Transverse colon (tissue), 3 donors: ENCODE measurements at regions not wholly inside any gene's neighbourhood (a gene's known extent, or its start where the extent isn't known, plus 50 kb on each side); places are given as distances from the start of the nearest gene placed in this dataset.

ENCODE experiments used
- EP300 ChIP-seq: sonication (generic); formaldehyde crosslinking; IDR thresholded peaks from one replicate; pipeline ENCODE4 v1.6.1; 2017; ENCODE audit warnings: antibody characterized with exemption, low read depth
- POLR2A ChIP-seq: fragments of 450-650 bp; IDR thresholded peaks from one replicate; pipeline ENCODE4 v1.6.1; 2016; ENCODE audit warnings: antibody characterized with exemption, mild to moderate bottlenecking, moderate library complexity
- TF ChIP-seq, protein P1 (sequence below), 5 experiments: fragments of 200-600 bp in 3 of 5; fragments of 450-650 bp in 2 of 5; sonication (generic) in 3 of 5; IDR thresholded peaks; 1 replicate in 2 of 5; 2 replicates in 3 of 5; pipeline ENCODE4 v1.5.1; 2016 to 2017; ENCODE audit warnings: antibody characterized with exemption in 5 of 5, inconsistent platforms in 3 of 5, mild to moderate bottlenecking in 2 of 5, moderate library complexity in 1 of 5

GRCh38 chr1:221605569-221605968 lies 136.3 kb downstream of the DUSP10 start:
- TF ChIP-seq, protein P1, sequence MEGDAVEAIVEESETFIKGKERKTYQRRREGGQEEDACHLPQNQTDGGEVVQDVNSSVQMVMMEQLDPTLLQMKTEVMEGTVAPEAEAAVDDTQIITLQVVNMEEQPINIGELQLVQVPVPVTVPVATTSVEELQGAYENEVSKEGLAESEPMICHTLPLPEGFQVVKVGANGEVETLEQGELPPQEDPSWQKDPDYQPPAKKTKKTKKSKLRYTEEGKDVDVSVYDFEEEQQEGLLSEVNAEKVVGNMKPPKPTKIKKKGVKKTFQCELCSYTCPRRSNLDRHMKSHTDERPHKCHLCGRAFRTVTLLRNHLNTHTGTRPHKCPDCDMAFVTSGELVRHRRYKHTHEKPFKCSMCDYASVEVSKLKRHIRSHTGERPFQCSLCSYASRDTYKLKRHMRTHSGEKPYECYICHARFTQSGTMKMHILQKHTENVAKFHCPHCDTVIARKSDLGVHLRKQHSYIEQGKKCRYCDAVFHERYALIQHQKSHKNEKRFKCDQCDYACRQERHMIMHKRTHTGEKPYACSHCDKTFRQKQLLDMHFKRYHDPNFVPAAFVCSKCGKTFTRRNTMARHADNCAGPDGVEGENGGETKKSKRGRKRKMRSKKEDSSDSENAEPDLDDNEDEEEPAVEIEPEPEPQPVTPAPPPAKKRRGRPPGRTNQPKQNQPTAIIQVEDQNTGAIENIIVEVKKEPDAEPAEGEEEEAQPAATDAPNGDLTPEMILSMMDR (IDR thresholded peaks at IDR 0.05), result no peak
- TF ChIP-seq EP300 (no peak), POLR2A (no peak)
